Epithelial cell of proximal tubule (primary cell): ENCODE measurements at regions not wholly inside any gene's neighbourhood (a gene's known extent, or its start where the extent isn't known, plus 50 kb on each side); places are given as distances from the start of the nearest gene placed in this dataset.

Experiments used
- DNase-seq: peaks from one replicate; pipeline ENCODE4 v3.0.0-alpha.2; 2011; ENCODE audit warnings: low read depth
- H3K4me3 ChIP-seq: 2 replicates; pipeline ENCODE4 v1.5.1; 2011; ENCODE audit warnings: low read depth, mild to moderate bottlenecking, low read length
- TF ChIP-seq, protein P1 (sequence below): conservative IDR thresholded peaks from 2 replicates; pipeline ENCODE4 v1.5.1; 2012; ENCODE audit warnings: low read depth, mild to moderate bottlenecking, low read length

DNA sequence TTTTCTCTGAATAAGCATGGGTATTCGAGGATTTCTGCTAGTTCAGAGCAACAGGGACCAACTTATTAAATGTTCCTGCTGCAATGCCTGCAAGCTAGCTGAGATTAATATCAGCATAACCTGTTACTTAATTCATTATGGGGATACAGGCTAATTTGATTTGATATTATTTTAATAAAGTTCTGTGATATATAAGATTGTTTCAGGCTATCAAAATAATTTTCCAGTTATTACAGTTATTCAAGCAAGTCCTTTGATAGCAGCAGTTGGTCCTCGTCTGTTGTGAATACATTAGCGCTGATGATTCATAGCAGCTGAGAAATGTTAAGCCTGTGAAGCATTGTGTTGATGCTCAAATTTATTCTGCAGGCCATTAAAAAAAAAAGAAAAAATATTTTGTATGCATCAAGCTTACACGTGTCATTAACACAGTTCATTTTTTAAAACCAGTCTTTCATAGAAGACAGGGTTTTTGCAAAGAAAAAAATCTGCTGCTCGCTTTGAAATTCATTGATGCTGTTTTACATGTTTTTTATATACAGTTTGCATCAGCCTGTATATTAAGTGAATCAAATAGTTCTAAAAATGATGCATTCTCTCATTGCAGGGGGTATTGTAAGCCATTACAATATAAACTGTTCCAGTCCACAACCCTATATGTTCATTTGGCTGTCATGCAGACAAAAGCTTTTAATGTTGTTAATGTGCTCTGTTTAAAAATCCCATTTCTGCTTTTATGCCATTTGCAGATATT, 482.5 kb downstream of the BCL11A start:
- TF ChIP-seq, protein P1, sequence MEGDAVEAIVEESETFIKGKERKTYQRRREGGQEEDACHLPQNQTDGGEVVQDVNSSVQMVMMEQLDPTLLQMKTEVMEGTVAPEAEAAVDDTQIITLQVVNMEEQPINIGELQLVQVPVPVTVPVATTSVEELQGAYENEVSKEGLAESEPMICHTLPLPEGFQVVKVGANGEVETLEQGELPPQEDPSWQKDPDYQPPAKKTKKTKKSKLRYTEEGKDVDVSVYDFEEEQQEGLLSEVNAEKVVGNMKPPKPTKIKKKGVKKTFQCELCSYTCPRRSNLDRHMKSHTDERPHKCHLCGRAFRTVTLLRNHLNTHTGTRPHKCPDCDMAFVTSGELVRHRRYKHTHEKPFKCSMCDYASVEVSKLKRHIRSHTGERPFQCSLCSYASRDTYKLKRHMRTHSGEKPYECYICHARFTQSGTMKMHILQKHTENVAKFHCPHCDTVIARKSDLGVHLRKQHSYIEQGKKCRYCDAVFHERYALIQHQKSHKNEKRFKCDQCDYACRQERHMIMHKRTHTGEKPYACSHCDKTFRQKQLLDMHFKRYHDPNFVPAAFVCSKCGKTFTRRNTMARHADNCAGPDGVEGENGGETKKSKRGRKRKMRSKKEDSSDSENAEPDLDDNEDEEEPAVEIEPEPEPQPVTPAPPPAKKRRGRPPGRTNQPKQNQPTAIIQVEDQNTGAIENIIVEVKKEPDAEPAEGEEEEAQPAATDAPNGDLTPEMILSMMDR: no peak
- no peak for DNase-seq
- no peak overlapping the region for H3K4me3 ChIP-seq

DNA sequence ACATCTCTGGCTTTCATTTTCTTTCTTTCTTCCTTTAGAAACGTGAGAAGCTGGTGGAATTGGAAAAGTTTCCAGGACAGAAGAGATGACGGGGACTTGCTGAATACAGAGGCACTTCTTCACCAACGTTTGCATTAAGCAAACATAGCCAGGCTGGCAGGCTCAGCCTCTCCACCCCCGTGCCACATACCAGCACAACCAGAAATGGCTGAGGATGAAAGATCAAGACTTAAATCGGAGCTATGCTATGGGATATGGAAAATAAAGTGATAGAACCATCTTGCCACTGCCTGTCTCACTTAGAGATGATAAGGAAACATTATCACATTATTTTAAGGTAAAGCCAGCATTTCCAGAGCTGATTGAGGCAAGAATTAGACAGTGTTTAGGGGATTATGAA, 483.3 kb downstream of the BCL11A start:
- no peak overlapping the region for H3K4me3 ChIP-seq
- DNase-seq: no peak
- TF ChIP-seq, protein P1: no peak

DNA sequence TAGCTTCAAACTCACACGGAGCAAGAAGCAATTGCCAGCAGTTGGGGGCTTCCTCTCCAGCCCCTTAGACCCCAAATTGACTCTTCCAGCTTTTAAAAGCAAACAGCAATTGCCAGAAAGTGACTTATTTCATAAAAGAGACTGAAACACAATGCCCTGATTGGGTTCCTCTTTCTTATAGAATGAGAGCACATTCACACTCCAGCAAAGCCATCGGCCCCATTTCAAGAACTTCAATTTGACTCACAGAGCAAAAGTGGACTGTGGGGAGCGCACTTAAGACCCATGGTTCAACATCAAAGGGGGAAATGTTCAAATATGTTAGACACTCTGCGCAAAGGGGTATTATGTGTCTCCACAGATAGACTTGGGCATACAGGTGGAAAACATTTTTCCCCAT, 484.7 kb downstream of the BCL11A start:
- H3K4me3 ChIP-seq: no peak overlapping the region
- TF ChIP-seq, protein P1: no peak
- DNase-seq: no peak

DNA sequence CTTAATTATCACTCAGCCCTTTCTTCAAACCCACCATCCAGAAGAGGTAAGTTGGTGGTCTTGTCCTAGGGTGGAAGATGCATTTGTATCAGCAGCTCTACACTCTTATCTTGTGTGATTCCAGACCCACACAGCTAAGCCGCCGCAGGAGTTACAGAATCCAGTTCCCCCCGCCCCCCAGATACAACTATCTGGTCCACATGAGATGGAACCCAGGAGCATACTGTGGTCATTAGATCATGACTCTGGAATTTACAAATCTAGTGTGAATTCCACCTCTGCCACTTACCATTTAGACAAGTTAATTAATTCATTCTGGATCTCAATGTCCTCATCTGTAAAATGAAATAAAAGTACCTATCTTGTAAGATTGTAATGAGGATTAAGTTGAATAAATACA, 486.4 kb downstream of the BCL11A start:
- TF ChIP-seq, protein P1: no peak
- DNase-seq: no peak
- no peak overlapping the region for H3K4me3 ChIP-seq

DNA sequence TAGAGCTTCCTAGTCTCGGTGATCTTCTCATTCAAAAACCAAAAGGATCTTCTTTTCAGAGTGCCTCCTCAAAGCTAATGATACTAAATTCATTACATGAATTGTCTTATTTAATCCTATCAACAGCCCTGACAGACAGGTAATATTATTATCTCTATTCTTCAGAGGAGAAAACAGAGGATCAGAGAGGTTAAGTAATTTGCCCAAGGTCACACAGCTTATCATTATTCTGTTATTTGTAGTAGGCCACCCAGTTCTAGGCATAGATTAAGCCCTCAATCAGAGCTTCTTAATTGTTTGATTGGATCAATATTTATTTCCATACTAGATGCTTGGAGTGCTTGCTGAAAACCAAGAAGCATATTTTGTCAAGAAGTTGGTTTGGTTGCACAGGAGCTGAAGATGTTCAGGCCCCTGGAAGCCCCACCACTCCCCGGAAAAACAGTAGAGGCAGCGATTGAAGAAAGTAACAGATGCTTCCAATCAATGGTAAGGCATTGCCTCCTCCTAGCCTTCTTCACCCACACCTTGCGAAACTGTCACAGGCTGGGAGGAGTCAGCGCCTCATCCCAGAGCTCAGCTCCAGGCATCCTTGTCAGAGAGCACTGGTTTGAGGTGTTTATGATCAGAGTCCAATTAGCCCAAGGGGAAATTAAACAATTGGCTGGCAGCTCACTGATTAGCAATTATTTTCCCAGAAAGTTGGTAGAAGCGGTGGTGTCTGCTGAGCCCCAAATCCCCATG, 487.2 kb downstream of the BCL11A start:
- no peak overlapping the region for H3K4me3 ChIP-seq
- DNase-seq: no peak
- TF ChIP-seq, protein P1: no peak

DNA sequence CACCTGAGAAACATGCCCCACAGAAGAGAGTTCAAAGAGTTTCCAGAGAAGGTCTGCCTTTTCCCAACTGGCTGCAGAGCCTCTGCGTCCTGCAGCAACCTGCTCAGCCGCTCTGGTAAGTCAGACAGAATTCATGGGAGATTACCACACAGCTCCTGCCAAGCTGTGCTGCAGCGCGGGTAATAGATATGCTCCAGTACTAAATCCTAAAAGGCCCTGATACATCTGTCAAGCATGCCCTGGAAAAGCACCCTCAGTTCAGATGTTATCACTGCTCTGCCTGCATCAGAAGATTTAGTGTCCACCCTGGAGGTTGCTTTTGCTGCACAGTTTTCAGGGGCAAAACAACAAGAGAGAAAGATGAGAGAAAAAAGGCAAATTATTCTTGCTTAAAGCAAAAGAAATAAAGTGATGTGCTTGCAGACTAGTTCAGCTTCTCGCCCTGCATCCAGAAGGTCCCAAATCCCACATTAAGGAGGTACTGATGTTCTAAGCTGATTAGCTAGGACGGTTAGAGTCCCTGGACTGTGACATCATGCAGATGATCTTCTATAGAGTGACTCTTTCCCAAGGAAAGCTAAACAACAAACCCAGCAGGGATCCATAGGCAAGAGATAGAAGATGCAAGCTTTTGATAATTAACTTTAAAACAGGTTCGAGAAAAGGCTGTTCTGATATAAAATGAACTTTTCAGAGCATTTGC, 488.6 kb downstream of the BCL11A start:
- no peak overlapping the region for H3K4me3 ChIP-seq
- TF ChIP-seq, protein P1: no peak
- DNase-seq: no peak
